Right cardiac atrium (tissue), 5 donors: ENCODE measurements at regions not wholly inside any gene's neighbourhood (a gene's known extent, or its start where the extent isn't known, plus 50 kb on each side); places are given as distances from the start of the nearest gene placed in this dataset.

Experiments used
- ATAC-seq, 2 donors: fragments of 200-7000 bp; cut with Tn5 transposase; one replicate each; pipeline versions ENCODE4 v1.8.0 to v1.9.1; 2020; ENCODE audit warnings: moderate library complexity in 2 of 2, mild to moderate bottlenecking in 1 of 2
- DNase-seq, 3 donors: peaks; one replicate each; pipeline ENCODE4 v3.0.0-alpha.2; 2020
- H3K27ac ChIP-seq: one replicate; pipeline ENCODE4 v1.5.1; 2013; ENCODE audit warnings: mild to moderate bottlenecking, low read length, control low read depth, moderate library complexity
- H3K27me3 ChIP-seq: one replicate; pipeline ENCODE4 v1.6.1; 2013; ENCODE audit not compliant: control insufficient read depth, insufficient read depth
- H3K4me1 ChIP-seq: one replicate; pipeline ENCODE4 v1.6.1; 2013; ENCODE audit warnings: low read length; ENCODE audit not compliant: control insufficient read depth, insufficient read depth
- H3K4me3 ChIP-seq: one replicate; pipeline ENCODE4 v1.5.1; 2013; ENCODE audit warnings: low read length, control low read depth
- H3K9me3 ChIP-seq: one replicate; pipeline ENCODE4 v1.6.1; 2013; ENCODE audit warnings: low read length; ENCODE audit not compliant: control insufficient read depth
- WGBS: extraction: QIAGEN DNeasy Blood & Tissue Kit; methylation state at CpG from one replicate; pipeline ENCODE4 v1.1.7; 2013; 5-methylcytosine and 5-hydroxymethylcytosine counted together
- intact Hi-C, 4 donors: fragments of 100-400 bp; cut with DNase I; formaldehyde crosslinking; loops; one replicate each; pipeline versions ENCODE4 v1.11.0 to v1.14.0; 2022 to 2023
- donor health status: healthy with polysubstance abuse.
- donor health status: DM: no; HTN: yes; CAD: no.
- donor health status: DM: no; HTN: no; CAD: no.
- donor health status: DM: no; HTN: yes; CAD: no; lungs with severe emphysema.
- donor health status: DM: yes; HTN: yes; CAD: no.

GRCh38 chr3:55320928-55321327 lies 166.2 kb downstream of the WNT5A start:
- no peak for DNase-seq
- 79% methylated on average over 1 of the region's 1 CpG for WGBS
- Histone ChIP-seq H3K4me1 (no peaks in the 10 kb centered on the region), H3K4me3 (no peak overlapping the region), H3K27me3 (no peaks in the 10 kb centered on the region), H3K27ac (no peak overlapping the region), H3K9me3 (no peaks in the 10 kb centered on the region)
- ATAC-seq: no peak
- intact Hi-C loops: no loop called here

- no peak for ATAC-seq
- H3K27me3 ChIP-seq: no peaks in the 10 kb centered on the region
- 88% methylated on average over 3 of the region's 3 CpGs for WGBS
- no peaks in the 10 kb centered on the region for H3K4me1 ChIP-seq
- intact Hi-C loops: no loop called here
- H3K27ac ChIP-seq: no peak overlapping the region
- no peak overlapping the region for H3K4me3 ChIP-seq
- DNase-seq: no peak
- H3K9me3 ChIP-seq: no peaks in the 10 kb centered on the region
These were observed 171.7 kb downstream of the WNT5A start for GRCh38 chr3:55315396-55315795.

GRCh38 chr3:55313666-55314065 lies 173.4 kb downstream of the WNT5A start:
- DNase-seq (no peak), ATAC-seq (no peak)
- intact Hi-C loops: no loop called here
- no peaks in the 10 kb centered on the region for H3K4me1 ChIP-seq
- H3K27me3 ChIP-seq: no peaks in the 10 kb centered on the region
- WGBS: 87% methylated on average over 7 of the region's 7 CpGs
- no peak overlapping the region for H3K4me3 ChIP-seq
- no peaks in the 10 kb centered on the region for H3K9me3 ChIP-seq
- no peak overlapping the region for H3K27ac ChIP-seq

- no peak for ATAC-seq
- Histone ChIP-seq H3K4me3 (no peak overlapping the region), H3K27me3 (no peaks in the 10 kb centered on the region), H3K4me1 (no peaks in the 10 kb centered on the region), H3K27ac (no peak overlapping the region), H3K9me3 (no peaks in the 10 kb centered on the region)
- no peak for DNase-seq
- intact Hi-C loops: no loop called here
- 69% methylated on average over 3 of the region's 3 CpGs for WGBS
These were observed 177.8 kb downstream of the WNT5A start for GRCh38 chr3:55309336-55309735.

GRCh38 chr3:55307622-55308021 lies 179.5 kb downstream of the WNT5A start:
- intact Hi-C loops: no loop called here
- H3K4me1 ChIP-seq: no peaks in the 10 kb centered on the region
- ATAC-seq (no peak), DNase-seq (no peak)
- WGBS: 89% methylated on average over 2 of the region's 2 CpGs
- no peaks in the 10 kb centered on the region for H3K27me3 ChIP-seq
- no peaks in the 10 kb centered on the region for H3K9me3 ChIP-seq
- no peak overlapping the region for H3K4me3 ChIP-seq
- no peak overlapping the region for H3K27ac ChIP-seq

- 48% methylated on average over 5 of the region's 5 CpGs for WGBS
- DNase-seq (peak in 1 of 3 donors; percentile 28), ATAC-seq (no peak)
- H3K4me3 ChIP-seq: no peak overlapping the region
- intact Hi-C loops: no loop called here
- no peaks in the 10 kb centered on the region for H3K4me1 ChIP-seq
- H3K27me3 ChIP-seq: no peaks in the 10 kb centered on the region
- no peaks in the 10 kb centered on the region for H3K9me3 ChIP-seq
- H3K27ac ChIP-seq: no peak overlapping the region
These were observed 181.2 kb downstream of the WNT5A start for GRCh38 chr3:55305696-55306485.

- no peak for ATAC-seq
- no peak overlapping the region for H3K27ac ChIP-seq
- H3K27me3 ChIP-seq: peaks cover 2% of the 10 kb centered on the region
- no peak overlapping the region for H3K4me3 ChIP-seq
- intact Hi-C loops: no loop called here
- DNase-seq: no peak
- no peaks in the 10 kb centered on the region for H3K9me3 ChIP-seq
- no peaks in the 10 kb centered on the region for H3K4me1 ChIP-seq
These were observed 186.4 kb downstream of the WNT5A start for GRCh38 chr3:55300701-55301100.

GRCh38 chr3:55297706-55298105 lies 189.4 kb downstream of the WNT5A start:
- intact Hi-C loops: no loop called here
- DNase-seq: no peak
- Histone ChIP-seq H3K4me1 (no peaks in the 10 kb centered on the region), H3K27me3 (peaks cover 2% of the 10 kb centered on the region), H3K27ac (no peak overlapping the region), H3K4me3 (no peak overlapping the region), H3K9me3 (no peaks in the 10 kb centered on the region)
- no peak for ATAC-seq
- 83% methylated on average over 5 of the region's 5 CpGs for WGBS

GRCh38 chr3:55297245-55297644 lies 189.9 kb downstream of the WNT5A start:
- Histone ChIP-seq H3K4me1 (no peaks in the 10 kb centered on the region), H3K27ac (no peak overlapping the region), H3K9me3 (no peaks in the 10 kb centered on the region), H3K27me3 (peaks cover 2% of the 10 kb centered on the region), H3K4me3 (no peak overlapping the region)
- DNase-seq (no peak), ATAC-seq (no peak)
- 70% methylated on average over 2 of the region's 2 CpGs for WGBS
- intact Hi-C loops: no loop called here

GRCh38 chr3:55296791-55297190 lies 190.3 kb downstream of the WNT5A start:
- intact Hi-C loops: no loop called here
- WGBS: 63% methylated on average over 1 of the region's 1 CpG
- ATAC-seq: no peak
- peaks cover 2% of the 10 kb centered on the region for H3K27me3 ChIP-seq
- no peak overlapping the region for H3K4me3 ChIP-seq
- H3K27ac ChIP-seq: no peak overlapping the region
- no peak for DNase-seq
- H3K9me3 ChIP-seq: no peaks in the 10 kb centered on the region
- no peaks in the 10 kb centered on the region for H3K4me1 ChIP-seq

GRCh38 chr3:55296030-55296429 lies 191.1 kb downstream of the WNT5A start:
- ATAC-seq: no peak
- Histone ChIP-seq H3K27ac (no peak overlapping the region), H3K9me3 (no peaks in the 10 kb centered on the region), H3K27me3 (peaks cover 2% of the 10 kb centered on the region), H3K4me3 (no peak overlapping the region), H3K4me1 (no peaks in the 10 kb centered on the region)
- intact Hi-C loops: no loop called here
- DNase-seq: no peak
- WGBS: 83% methylated on average over 2 of the region's 2 CpGs

GRCh38 chr3:55294557-55294956 lies 192.5 kb downstream of the WNT5A start:
- intact Hi-C loops: no loop called here
- no peak overlapping the region for H3K27ac ChIP-seq
- DNase-seq (no peak), ATAC-seq (no peak)
- no peak overlapping the region for H3K4me3 ChIP-seq
- WGBS: 64% methylated on average over 2 of the region's 2 CpGs
- no peaks in the 10 kb centered on the region for H3K27me3 ChIP-seq
- H3K9me3 ChIP-seq: no peaks in the 10 kb centered on the region
- H3K4me1 ChIP-seq: no peaks in the 10 kb centered on the region
